HG03064 (cell line): ENCODE measurements at regions not wholly inside any gene's neighbourhood (a gene's known extent, or its start where the extent isn't known, plus 50 kb on each side); places are given as distances from the start of the nearest gene placed in this dataset.
"Not testable (repeated sequence)": the region's sequence is repeated elsewhere in the genome, so short reads cannot be mapped to it uniquely, and the experiment has no call there.

Experiments used
- ATAC-seq: cut with Tn5 transposase; IDR thresholded peaks from one replicate; pipeline ENCODE4 v1.9.1; 2021; ENCODE audit warnings: low read depth; ENCODE audit not compliant: unreplicated experiment

GRCh38 chr5:92328584-92329259 is 945.6 kb upstream of the ARRDC3 start:
- ATAC-seq = no peak

DNA sequence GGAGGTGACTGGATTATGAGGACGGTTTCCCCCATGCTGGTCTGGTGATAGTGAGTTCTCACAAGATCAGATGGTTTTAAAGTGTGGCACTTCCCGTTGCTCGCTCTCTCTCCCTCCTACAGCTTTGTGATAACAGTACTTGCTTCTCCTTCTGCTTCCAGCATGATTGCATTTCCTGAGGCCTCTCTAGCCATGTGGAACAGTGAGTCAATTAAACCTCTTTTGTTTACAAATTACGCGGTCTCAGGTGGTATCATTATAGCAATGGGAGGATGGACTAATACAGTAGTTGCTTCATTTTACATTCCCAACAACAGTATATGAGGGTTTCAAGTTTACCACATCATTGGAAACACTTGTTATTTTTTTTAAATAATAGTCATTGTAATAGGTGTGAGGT is 937.3 kb upstream of the ARRDC3 start:
- no peak for ATAC-seq

DNA sequence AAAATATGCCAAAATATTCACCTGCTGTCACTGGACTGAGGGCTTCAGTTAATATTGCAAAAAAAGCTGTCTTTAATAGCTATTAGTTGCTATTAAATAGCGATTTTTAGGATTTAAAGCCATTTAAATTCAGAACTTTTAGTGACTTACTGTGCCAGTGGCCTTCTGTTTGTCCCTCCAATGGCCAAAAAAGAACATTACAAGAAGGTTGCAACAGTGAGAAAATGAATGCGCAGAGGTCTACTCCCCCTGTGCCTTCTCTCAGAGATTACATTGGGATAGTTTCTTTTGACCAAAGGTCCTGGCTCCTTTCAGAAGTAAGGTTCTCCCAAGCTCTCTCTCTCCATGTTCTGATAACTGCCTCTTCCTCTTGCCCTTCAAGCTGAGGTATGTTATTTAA is 930.3 kb upstream of the ARRDC3 start:
- ATAC-seq = no peak

- ATAC-seq = no peak
Observed at GRCh38 chr5:92309336-92309991, 926.3 kb upstream of the ARRDC3 start.

- ATAC-seq = no peak
Observed at GRCh38 chr5:92308679-92309078, 925.6 kb upstream of the ARRDC3 start.

- ATAC-seq = not testable (repeated sequence)
Observed at GRCh38 chr5:92302356-92302755, 919.2 kb upstream of the ARRDC3 start.

GRCh38 chr5:92283521-92283920 is 900.4 kb upstream of the ARRDC3 start:
- ATAC-seq = no peak

DNA sequence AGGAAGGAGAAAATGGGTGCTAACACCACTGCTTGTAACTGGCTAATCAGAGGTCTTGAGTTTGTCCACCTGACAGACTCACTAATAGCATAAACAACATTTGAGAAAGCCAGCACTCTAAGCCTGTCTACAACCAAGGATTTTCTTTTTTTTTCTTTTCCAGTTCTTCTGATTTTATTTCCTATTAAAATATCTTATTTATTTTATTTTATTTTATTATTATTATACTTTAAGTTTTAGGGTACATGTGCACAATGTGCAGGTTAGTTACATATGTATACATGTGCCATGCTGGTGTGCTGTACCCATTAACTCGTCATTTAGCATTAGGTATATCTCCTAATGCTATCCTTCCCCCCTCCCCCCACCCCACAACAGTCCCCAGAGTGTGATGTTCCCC is 888.6 kb upstream of the ARRDC3 start:
- not testable (repeated sequence) for ATAC-seq

- no peak for ATAC-seq
Observed at GRCh38 chr5:92268343-92268742, 885.2 kb upstream of the ARRDC3 start.

DNA sequence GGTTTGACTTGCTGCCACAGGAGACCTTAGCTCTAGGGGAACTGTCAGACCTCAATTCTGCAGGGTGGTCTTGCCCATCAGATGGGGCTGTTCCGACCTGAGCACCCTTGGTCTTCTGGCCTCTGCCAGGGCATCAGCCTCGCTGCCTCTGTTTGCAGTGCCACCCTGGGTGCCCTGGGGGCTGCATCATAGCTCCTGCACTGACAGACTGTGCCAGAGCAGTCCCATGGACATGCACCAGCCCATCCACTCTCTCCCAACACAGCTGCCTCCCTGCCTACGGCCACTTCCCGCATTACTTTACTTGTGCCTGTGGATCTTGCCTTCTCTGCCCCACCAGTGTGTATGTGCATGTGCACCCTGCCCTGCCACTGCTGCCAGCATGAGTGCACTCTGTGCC is 884.7 kb upstream of the ARRDC3 start:
- no peak for ATAC-seq

- no peak for ATAC-seq
Observed at GRCh38 chr5:92265804-92266203, 882.7 kb upstream of the ARRDC3 start.

- not testable (repeated sequence) for ATAC-seq
Observed at GRCh38 chr5:92255605-92256004, 872.5 kb upstream of the ARRDC3 start.

- ATAC-seq = no peak
Observed at GRCh38 chr5:92248518-92248917, 865.4 kb upstream of the ARRDC3 start.

GRCh38 chr5:92242170-92242569 is 859.1 kb upstream of the ARRDC3 start:
- ATAC-seq = no peak

- ATAC-seq = no peak
Observed at GRCh38 chr5:92237896-92238295, 854.8 kb upstream of the ARRDC3 start.

DNA sequence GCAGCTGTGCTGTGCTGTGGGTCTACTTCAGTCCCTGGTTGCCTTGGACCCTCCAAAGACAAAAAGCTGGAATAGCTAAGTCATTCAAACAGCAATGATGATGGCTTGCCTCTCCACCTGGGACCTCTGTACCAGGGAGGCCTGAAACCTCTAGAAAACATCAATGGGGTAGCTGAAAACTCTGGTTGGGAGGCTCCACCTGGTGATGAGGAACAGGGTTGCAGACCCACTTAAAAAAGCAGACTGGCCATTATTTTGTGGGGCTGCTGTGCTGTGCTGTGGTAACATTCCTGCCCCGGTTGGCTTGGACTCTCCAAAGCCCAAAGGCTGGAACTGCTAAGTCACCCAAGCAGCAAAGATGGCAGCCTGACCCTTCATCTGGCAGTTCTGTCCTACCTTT is 839.3 kb upstream of the ARRDC3 start:
- ATAC-seq = no peak

DNA sequence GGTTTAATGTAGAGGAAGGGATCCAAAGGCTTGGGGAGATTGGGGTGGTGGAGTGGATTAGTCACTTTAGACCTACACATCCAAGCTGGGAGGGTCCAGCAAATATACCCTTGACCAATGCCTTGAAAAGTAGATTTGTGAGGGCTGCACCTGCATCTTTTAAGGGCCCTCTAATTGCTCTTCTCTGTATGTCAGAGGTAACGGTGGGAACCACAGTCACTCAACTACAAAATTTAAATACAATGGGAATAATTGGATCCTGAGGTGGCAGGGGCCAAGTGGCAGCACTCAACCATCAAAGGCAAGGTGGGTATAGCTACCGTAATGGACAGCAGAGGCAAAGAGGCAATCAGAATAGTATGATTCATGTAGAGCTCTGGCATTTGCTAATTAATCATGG is 833.7 kb upstream of the ARRDC3 start:
- ATAC-seq = not testable (repeated sequence)

- no peak for ATAC-seq
Observed at GRCh38 chr5:92215116-92215515, 832.0 kb upstream of the ARRDC3 start.

- ATAC-seq = no peak
Observed at GRCh38 chr5:92208265-92208664, 825.1 kb upstream of the ARRDC3 start.

GRCh38 chr5:92207151-92207550 is 824.0 kb upstream of the ARRDC3 start:
- ATAC-seq = no peak

GRCh38 chr5:92206681-92207080 is 823.6 kb upstream of the ARRDC3 start:
- ATAC-seq = no peak

DNA sequence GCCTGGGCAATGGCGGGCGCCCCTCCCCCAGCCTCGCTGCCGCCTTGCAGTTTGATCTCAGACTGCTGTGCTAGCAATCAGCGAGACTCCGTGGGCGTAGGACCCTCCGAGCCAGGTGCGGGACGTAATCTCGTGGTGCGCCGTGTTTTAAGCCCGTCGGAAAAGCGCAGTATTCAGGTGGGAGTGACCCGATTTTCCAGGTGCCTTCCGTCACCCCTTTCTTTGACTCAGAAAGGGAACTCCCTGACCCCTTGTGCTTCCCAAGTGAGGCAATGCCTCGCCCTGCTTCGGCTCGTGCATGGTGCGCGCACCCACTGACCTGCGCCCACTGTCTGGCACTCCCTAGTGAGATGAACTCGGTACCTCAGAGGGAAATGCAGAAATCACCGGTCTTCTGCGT is 815.9 kb upstream of the ARRDC3 start:
- ATAC-seq = not testable (repeated sequence)
